SU-DHL-6 (cell line): ENCODE measurements at regions not wholly inside any gene's neighbourhood (a gene's known extent, or its start where the extent isn't known, plus 50 kb on each side); places are given as distances from the start of the nearest gene placed in this dataset.

Source experiments
- CTCF ChIP-seq: fragments of 200-600 bp; sonication (generic); IDR thresholded peaks from one replicate; pipeline ENCODE4 v1.5.1; 2017; ENCODE audit warnings: antibody characterized with exemption, mild to moderate bottlenecking, low read length, moderate library complexity; ENCODE audit not compliant: insufficient read depth, poor library complexity, severe bottlenecking
- EZH2phosphoT487 ChIP-seq: fragments of 200-600 bp; sonication (generic), shearing (Covaris generic); conservative IDR thresholded peaks from 2 replicates; pipeline ENCODE4 v1.6.1; 2018; ENCODE audit warnings: mild to moderate bottlenecking, antibody characterized with exemption, low read length, moderate library complexity, mixed read lengths

- no peak for TF ChIP-seq CTCF
- TF ChIP-seq EZH2phosphoT487: no peak
Observed at GRCh38 chr20:9971746-9972145, 63.0 kb upstream of the ANKEF1 start.
